NCI-H1105 treated with DMSO at 0.1 percent for 48 hours (cell line): ENCODE measurements at regions not wholly inside any gene's neighbourhood (a gene's known extent, or its start where the extent isn't known, plus 50 kb on each side); places are given as distances from the start of the nearest gene placed in this dataset.
A peak's percentile ranks its signal among the peaks of the same experiment; 100 is the strongest.
"Not testable (repeated sequence)": the region's sequence is repeated elsewhere in the genome, so short reads cannot be mapped to it uniquely, and the experiment has no call there.

ENCODE experiments used
- DNase-seq: peaks from one replicate; lab custom pipeline; 2025; lab: John Stamatoyannopoulos, UW

DNA sequence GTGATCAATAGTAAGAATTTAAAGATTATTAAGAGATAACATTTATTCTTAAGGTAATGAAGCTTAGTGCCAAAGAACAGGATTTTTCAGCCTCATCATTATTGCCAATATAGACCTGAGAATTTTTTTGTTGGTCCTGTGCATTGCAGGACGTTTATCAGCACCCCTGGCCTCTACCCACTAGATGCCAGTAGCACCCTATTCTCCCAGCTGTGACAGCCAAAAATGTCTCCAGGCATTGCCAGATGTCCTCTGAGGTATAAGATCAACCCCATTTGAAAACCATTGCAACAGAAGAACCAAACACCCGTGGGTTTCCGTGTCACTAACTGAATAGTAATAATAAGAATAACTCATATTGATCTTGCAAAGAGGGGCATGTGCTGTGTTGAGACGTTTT, 700.0 kb upstream of the SOX11 start:
- DNase-seq = peak; percentile 15

DNA sequence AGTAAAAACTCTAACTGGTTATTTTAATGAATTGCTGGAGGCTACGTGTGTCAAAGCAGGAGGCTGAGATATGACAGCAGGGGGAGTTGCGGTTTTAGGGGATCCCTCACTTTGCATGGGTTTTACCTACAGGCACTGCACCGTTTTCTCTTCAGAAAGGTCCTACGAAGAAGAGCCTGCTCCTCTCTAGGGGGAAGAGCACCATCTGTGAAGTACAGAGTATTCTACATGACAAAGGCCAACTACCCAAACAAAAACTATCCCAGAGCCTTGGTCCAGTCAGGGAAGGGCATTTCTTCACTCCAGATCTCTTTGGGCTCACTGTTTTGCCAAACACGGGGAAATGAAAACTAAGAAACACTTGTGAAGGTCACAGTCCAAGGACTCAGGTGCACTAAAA, 696.7 kb upstream of the SOX11 start:
- DNase-seq = no peak

DNA sequence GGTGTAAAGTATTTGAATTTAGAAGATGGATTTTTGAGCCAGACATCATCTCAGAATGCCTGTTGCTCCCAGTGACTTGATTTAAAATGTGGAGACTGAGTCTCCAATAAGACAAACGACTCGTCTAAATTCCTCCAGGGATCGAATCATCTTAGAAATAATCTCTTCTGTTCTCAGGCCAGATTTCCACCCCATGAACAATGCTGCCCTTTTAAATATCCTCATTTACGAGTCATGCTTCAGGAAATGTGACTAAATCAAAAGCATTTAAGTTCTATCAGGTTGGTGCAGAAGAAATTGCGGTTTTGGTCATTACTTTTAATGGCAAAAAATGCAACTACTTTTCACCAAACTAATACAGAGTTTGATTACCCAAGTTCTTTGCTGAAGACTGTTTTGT, 684.6 kb upstream of the SOX11 start:
- no peak for DNase-seq

DNA sequence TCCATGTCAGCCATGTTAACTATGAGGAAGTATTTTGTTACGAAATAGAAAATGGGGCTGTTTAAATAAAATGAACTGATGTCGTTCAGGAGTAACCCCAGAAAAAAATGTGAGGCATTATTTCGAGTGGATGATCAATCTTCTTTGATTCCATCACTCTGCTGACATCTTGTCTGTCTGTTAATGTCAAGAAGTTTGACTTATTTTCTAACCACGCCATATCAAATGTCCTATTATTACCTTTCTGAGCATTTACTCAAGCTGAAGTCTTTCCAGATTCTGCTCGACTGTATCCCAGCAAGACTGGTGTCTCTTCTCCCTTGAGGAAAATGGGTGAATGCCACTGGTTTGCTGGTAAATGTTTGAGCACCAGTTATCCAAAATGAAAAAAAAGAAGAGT, 672.9 kb upstream of the SOX11 start:
- DNase-seq = no peak

DNA sequence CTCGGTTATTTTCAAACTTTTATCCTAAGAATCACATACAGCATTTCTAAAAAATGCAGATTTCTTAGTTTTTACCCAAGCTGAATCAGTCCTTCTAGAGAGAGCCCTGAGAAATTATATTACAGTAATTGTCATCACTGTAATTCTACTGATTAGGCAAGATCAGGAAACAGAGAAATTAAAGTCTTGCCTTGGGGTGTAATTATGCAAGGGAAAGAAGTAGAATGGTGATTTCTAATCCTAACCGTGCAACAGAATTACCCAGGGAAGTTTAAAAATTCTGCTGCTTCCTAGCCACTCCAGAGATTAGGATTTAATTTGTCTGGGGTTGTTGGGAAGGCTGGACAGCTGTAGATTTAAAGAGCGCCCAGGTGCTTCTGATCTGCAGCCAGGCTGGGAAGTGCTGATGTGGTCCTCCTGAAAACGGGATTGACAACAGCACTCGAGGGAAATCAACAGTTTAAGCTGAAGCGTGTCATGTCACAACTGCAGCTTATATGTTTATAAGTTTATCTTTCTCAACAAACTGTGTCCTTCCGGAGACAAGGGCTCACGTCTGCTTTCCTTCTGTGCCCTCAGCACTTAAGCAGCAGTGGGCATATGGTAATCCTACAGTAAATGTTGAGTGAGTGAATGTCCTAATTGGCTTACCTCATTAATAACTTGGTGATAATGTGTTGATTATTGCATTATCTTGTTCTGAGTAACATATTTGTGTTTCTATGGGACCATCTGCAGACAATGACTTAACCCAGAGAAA, 671.9 kb upstream of the SOX11 start:
- peak; percentile 53 for DNase-seq

DNA sequence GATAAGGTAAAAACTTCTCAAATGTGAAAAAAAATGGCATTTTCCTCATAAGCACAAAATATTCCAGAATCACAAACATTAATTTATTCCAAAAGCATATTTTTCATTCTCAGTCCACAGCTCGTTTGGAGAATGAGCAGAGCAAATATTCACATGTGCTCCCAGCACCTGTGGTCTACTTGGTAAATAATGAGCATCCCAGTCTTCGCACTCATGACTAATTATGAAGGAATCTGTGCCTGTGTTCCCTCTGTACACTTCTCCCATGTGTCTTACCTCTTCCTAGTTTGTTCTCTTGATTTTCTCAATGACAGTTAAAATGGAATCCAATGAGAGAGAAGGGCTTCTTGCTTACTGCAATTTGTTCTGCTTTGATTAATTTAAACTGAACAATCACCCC, 671.0 kb upstream of the SOX11 start:
- peak; percentile 14 for DNase-seq

DNA sequence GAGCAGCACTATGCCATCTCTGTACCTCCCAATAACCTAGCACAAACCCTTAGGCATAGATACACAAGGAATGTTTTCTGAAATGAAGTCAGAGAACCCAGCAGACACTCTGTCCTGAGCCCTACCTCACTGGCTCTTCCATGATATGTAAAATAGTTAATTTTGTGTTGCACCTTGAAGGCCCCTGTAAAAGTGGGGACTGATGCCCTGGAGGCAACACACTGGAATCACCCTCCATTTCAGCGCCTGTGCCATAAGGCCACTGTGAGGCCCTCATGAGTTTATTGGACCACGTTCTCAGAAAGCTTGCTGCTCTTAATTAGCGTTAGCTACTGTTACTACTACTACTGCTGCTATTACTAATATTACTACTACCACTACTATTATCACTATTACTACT, 670.1 kb upstream of the SOX11 start:
- no peak for DNase-seq

DNA sequence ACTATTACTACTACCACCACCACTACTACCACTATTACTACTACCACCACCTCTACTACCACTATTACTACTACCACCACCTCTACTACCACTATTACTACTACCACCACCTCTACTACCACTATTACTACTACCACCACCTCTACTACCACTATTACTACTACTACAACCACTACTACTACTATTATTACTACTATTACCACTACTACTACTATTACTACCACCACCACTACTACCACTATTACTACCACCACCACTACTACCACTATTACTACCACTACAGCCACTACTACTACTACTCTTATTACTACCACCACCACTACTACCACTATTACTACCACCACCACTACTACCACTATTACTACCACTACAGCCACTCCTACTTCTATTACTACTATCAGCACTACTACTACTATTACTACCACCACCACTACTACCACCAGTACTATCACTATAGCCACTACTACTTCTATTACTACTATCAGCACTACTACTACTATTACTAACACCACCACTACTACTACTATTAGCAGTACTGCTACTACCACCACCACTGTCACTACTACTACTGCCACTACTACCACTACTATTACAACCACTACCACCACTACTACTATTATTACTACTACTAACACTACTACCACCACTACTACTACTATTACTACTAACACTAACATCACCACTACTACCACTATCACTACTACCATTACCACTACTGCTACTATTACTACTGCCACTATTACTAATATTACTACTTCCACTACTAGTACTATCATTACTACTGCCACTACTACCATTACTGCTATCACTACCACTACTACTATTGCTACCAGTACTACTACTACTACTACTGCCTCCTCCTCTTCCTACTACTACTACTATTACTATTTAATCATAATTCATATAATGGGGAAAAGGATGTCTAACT, 669.2 kb upstream of the SOX11 start:
- DNase-seq = not testable (repeated sequence)

DNA sequence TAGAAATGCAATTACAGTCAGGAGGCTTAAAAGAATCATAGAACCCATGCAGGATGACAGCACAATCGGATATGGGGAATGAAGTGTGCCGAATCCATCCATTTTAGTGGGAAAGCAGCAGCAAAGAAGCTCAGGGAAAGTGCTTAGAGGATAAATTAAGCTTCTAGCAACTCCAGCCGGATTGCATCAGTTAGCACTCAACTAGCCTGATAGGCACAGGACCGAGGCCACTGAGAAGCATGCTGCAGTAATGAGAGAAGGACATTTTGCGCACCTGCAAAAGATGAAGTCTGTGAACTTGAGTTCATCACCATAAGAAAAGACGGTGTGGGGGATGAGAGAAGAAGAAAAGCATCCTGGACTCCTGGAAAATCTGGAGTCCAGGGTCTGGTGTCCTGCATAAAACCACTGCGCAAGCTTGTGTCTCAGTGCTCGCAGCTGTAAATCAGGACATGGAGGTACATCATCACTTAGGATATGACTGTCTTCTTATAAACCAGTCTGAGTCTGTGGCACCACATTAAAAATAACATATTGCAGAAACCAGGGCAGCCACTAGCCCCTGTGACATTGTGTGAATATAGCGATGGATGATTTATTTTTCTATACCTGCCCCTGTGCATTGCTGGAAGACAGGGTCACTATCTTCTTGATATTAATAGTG, 665.5 kb upstream of the SOX11 start:
- no peak for DNase-seq

DNA sequence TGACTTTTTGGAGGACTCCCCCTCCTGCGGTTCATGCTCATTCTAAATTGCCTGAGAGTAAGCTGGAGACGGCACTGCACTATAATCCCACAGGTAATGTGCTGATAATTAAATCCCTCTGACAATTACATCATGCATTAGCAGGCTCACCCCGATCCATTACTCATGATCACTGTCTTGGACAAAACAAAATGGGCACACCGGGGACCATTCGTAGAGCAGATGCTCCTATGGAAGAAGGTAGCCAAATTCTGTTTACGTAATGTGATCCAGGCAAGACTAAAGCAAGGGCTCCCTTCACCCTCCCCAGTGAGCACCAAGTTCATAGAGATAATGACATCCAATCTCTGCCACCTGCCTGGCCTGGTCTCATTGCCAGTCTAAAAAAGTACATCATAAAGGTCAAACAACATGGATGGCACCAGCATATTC, 657.1 kb upstream of the SOX11 start:
- DNase-seq = peak; percentile 88

DNA sequence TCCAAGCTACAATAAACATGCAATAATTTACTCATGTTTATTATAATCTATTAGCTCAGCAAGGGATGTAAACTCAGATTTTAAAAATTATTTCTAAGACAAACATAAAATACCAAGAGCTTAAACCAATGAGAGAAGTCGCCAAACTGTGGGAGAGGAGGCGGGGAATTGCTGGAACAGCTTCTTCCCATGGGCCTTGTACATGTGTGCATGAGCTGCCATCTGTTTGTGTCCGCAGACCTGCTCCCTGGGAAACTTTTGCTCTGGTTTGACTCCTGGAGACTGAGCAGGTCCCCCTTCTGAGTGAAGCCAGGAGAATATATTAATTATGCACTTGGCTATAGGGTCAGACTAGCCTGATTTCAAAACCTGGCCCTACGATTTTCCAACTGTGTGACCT, 655.9 kb upstream of the SOX11 start:
- DNase-seq = no peak

DNA sequence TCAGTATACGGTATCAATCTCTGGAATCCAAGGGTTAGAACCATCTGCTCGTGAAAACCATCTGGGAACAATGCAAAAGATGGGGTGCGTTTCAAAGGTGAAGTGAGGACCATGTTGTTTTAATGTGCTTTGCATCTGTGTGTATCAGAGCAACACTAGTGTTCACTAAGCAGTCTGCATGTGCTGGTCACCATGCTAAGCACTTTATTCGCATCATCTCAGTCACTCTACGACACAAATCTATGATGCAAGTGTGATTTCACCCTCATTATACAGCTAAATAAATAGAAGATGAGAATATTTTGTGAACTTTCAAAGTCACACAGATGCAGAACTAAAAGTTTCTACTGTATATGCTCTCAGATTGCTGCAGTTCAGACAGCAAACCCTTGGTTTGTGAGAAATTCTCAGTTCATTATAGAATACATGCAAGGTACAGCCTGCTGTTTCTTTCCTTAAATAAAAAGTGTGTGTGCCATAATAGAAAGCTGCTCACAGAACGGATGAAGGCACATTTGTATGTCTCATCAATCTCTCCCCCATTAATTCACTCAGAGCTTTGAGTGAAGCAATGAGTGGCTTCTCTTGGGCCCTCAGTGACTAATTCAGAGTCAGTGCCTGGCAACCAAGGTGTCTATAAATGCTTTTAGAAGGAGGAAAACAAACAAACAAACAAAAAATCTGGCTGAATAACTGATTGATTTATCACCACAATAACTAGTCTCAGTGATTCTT, 652.8 kb upstream of the SOX11 start:
- DNase-seq = no peak

DNA sequence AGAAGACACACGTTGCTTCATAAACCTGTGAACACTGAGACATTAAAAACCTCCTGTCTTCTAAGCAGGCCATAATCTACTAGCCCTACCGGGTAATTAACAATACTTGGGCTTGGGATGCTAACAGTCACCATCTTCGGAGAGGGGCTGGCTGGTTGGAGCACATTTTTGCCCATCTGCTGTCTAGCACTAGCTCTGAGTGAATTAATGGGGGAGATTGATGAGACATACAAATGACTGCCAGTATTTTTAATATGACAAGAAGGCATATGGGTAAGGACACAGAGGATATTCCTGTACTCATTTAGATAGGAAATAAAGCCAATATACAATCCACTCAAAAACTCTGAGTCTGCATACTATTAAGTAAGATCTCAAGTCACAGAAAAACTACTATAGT, 651.6 kb upstream of the SOX11 start:
- DNase-seq = no peak

DNA sequence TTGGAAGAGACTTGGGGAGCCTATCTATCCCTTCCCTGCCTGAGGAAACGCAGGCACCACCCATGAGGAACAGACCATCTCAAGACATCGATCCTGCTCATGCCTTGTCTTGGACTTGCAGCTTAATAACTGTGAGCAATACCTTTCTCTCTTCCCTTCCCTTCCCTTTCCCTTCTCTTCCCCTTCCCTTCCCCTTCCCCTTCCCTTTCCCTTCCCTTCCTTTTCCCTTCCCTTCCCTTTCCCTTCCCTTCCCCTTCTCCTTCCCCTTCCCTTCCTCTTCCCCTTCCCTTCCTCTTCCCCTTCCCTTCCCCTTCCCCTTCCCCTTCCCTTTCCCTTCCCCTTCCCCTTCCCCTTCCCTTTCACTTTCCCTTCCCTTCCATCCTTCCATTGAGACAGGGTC, 650.7 kb upstream of the SOX11 start:
- DNase-seq = no peak

DNA sequence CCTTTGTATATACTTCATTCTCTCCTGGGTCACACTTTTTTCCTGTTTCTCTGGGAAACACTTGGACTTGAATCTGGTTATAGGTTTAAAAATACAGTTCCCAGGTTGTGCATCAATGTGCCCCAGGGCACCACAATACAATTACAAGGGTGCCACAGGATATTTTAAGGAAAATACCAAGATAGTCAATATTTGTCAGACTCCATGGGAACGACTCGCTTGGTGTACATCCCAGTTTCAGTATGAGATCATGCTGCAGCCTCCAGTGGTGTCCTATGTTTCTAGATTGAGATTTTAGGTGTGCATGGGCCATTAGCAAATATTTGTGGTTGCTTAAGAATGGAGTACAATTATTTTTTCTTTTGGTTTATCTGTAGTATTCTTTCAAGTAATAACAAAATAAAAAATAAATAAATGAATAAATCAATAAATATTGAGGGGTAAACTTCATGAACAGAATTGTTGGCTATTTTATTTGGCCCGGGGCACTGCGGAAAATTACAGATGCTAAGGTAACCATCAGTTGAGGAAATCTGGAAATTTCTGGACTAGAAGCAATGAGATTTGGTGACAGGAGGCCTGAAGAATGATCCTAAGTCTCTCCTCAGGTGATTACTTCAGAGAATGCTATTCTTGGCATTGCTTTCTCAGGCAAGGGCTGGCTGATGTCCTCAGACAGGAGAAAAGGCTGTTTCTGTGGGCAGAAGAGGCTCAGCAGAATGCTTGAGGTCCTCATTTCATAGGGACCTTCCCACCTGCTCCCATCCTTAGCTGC, 649.3 kb upstream of the SOX11 start:
- no peak for DNase-seq

DNA sequence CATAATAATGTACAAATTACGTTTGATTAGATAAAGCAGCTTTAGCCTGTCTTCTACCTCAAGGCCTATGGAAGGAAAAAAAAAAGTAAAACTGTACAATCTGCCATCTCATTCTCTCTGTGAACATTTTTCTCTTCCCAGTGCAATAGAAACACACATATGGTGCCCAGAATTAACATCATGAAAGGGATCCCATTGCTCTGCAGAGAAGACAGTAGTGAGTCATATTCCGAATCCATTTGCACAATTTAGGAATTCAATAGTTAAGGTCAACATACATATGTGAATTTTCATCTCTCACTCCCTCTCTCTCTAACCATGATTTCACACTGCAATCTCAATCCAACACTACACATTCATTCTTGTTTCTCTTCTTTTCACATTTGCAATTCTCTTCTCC, 640.9 kb upstream of the SOX11 start:
- no peak for DNase-seq

DNA sequence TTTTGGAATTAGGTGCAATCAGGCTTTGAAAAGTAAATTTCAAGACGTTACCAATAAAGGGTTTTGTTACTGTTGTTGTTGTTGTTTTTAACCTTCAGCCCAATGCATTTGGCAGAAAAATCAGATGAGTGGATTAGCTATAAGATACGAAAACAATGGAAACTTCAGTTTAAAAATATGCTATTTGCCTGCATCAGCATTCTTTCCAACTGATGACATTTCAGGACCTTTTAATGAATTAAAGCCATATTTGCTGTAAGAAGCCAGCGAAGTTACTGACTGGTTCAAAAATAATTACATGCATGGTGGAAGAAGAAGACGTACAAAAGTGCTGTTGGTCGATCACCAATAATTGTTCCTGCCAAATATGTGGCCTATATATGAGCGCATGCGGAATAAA, 639.3 kb upstream of the SOX11 start:
- no peak for DNase-seq

DNA sequence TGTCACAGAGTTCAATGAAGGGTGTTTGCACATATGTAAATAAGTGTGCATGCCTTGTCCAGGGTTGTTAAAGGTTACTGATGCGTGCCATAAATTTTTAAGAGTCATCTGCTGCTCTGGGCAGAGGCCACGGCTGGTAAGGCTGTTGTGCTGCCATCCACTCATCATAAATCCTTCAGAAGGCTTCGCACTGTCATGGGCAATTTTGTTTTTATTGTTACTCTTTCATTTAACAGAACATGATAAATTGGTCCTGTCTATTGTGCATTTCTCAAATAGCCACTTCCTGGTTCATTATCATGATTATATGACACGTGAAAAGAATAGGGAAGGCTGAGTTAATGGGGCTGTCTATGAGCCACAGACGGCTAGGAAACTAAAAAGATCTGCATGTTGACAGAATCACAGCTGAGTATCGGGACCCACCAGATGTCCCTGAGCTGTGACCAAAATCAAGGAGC, 634.3 kb upstream of the SOX11 start:
- DNase-seq = peak; percentile 97

DNA sequence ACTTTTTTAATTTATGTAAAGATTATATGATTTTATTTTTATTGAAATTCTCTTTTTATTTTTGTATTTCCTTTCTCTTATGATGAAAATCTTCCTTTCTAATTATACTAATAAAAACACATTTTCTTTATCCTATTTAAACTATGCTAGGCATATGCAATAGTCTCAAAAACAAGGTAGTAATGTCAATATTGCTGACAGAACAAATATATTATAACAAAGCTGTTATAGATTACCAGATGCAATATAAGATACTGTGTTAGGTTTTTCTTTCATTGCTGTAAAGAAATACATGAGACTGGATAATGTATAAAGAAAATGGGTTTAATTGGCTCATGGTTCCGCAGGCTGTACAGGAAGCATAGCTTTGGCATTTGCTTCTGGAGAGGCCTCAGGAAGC, 631.2 kb upstream of the SOX11 start:
- DNase-seq = no peak

DNA sequence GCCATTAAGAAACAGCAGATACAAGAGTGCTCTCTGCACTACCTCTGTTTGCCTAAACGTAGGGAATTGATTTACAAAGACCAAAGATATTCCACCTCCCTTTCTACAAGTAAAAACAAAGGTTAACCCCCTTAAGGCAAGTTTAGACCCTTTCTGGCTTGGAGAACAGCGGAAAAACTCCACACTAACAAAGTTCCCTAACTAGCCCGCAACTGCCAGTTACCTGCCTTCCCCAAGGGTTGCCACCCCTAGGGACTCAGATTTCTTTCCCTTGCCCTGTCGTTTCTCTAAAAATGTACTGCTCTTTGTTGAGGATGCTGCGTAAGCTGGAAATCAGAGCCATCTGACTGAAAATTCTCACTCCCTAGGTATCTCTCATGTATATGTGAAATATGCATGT, 627.5 kb upstream of the SOX11 start:
- no peak for DNase-seq

DNA sequence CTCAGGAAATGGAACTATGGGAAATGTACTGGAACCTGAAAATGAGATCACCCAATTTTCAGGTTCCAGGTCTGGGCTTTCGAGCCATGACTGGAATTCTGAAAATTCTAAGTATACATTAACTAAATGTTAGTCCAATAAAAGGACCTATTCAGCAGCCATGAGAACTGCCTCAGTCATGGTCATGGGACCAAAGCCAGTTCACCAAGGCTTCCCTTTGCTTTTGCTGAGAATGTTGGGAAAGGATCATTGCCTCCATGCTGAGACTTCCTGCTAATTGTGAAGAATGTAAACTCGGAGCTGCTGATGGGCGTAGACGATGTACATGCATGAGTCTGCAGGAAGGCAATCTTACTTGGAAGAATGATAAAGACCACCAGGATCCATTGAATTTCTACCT, 624.4 kb upstream of the SOX11 start:
- DNase-seq = no peak
